CD1c-positive myeloid dendritic cell (primary cell): ENCODE measurements at regions not wholly inside any gene's neighbourhood (a gene's known extent, or its start where the extent isn't known, plus 50 kb on each side); places are given as distances from the start of the nearest gene placed in this dataset.
A peak's percentile ranks its signal among the peaks of the same experiment; 100 is the strongest.

Experiments
- DNase-seq: peaks from one replicate; pipeline ENCODE4 v3.0.0-alpha.2; 2016; ENCODE audit errors: extremely low spot score

DNA sequence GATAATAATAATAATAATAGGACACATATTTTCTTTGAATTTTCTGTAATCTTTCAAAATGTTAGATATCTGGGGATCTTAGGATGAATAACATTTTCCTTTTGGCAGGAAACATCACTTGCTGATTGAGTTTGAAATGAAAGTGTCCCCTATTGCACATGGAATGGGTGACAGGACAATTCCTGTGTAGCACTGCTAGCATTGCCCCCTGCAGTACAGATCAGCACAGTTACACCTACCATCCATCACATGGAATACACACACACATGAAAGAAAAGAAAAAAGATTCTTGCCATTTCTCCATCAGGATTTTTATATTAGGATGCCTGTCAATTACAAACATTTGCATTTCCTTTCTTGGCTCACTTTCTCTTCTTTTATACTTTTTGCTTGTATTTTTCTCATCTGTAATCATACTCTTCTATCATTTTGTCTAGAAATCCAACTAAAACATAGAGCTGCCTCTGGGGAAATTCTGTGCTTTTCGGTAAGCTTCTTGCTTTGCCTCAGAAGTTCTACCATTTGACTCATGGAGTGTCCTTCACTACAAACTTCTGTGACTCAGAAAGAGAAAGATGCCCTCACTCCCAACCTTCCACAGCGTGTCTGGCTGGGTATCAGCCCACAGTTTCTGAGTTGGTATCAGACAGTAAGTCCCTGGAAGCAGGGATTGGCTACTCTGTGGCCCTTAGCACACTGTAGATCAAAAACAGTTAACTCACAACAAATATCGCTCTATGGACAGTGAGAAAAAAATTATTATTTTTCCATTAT is 641.2 kb downstream of the PTPRC start:
- no peak for DNase-seq

DNA sequence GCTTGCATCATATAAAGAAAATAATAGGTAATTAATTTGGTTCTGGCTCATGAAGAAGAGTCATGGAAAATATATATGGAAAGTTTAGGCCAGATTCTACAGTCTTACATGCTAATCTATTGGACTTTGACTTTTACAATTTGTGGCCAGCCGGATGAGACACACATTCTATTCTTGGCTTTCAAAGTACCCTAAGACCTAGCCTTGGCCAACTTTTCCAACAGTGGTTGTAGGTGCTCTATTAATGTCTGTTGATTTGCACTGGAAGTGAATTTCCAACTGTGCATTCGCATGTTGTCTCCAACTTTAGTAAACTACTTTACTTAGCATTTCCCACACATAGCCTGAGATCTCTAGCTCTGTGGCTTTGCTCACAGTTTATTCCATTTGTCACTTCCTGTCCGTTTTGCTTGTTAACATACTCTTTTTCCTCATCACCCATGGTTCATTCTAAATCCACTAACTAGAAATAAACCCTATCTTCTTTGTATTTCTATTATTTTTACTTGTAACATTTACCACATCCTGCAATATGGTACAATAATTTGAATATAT is 644.0 kb downstream of the PTPRC start:
- no peak for DNase-seq

DNA sequence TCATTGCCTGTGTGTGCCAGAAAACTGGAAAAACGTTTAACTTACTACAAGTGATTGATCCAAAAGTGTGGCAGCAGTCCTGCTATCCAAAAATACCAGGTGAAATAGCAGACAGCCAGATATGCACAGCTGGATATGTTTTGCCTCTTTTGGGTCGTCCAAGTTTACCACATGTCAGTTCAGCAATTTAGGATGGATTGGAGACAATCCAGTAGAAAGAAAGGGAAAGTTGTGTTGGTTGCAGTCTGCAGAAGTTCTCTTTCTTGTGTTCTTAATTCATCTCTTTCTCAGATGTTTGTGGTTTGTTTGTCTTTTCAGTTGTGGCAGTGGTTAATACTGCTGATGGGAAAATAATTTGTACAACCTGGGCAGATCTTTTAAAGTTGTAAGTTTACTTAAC is 645.0 kb downstream of the PTPRC start:
- DNase-seq = no peak

DNA sequence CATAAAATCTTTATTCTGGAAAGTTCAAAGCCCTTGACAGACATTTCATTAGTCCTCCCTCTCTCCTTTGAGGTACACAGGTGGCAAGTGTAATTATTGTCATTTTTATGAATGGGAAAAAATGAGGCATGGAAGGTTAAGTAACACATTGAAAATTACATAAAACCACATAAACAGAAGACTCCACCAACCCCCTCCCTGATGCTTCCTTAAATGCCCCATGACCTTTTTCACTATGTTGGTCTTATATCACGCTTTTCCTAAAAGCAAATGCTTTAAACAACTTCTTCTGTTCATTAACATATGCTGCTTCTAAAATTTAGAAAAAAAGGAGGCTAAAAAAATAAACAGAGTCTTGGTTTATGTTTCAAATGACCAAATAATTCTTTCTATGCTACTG is 648.4 kb downstream of the PTPRC start:
- no peak for DNase-seq

DNA sequence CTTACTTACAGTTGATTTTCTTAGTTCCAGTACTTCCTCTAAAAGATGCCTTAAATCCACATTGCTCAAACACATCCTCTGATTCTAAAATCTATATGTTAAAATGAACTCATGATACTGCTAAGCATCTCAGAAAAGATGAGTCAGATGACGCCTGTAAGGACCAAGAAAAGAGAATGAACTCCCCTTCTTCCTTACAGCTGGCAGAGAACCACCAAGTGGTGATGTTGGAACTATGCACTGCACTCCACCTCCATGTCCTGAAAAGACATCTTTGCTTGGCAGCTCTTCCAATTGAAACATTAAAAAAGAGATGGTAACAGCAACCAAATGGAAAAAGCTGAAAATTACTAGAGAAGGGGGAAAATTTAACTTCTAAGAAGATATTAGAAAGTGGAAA is 648.8 kb downstream of the PTPRC start:
- DNase-seq = no peak

DNA sequence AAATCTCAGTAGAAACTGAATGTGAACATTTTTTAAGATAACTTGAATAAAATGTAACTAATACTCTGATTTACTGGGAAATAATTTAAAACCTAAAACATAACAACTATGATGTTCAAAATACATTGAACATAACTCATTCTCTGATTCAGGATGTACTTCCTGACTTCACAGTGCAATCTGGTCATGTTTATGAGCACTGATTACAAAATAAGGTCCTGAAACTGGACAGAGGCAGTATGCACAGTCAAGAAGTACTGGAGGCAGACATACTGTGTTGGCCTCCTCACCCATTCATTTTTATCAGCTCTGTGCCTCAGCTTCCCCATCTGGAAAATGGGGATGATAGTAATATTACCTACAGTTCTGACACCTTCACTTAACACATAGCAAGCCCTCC is 651.3 kb downstream of the PTPRC start:
- no peak for DNase-seq

DNA sequence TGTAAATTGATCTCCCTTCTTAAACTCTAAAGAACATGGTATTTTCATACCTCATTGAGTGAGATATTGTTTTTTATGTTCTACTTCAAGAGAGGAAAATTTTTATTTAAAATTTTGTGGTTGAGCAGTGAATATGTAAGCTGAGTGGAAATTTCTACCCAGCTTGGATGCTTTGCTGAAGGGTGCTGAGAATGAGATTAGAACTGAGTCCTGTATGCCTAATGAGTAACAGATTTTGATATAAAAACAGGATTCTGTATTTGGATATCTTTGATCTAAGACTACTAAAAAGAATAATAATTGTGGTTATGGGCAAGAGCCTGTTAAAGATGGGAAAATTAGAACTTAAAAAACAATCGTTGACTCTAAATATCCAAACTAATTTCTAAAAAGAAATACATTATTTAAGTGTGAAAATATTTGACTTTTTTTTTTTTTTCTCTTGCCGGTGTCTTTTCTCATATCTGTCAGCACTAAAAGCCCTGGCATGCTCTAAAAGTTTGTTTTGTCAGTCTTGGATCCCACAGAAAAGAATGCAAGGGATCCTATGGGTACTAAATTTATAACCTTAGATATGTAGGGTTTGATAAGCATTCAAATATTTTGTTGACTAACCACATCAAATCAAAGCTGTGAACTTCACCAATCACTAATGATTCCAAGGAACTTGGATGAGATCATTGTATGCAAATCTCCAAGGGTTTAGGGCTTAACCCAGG is 652.3 kb downstream of the PTPRC start:
- no peak for DNase-seq

DNA sequence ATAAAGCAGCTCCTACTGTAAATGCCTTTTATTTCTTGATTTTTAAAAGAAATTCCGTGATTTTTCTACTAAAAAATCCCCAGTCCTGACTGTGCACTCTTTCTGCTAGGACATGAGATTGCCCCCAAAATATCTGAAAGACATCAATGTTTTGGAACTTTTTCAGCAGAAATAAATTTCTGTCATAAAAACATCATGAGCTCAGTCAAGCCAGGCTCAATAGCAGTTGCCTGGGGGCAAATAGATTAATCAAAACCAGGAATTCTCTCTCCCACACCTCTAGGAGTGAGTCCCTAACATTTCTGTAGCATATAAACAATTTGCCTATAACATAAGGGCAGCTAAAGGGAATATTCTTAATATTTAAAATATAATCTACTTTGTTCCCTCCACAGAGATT is 654.1 kb downstream of the PTPRC start:
- no peak for DNase-seq

DNA sequence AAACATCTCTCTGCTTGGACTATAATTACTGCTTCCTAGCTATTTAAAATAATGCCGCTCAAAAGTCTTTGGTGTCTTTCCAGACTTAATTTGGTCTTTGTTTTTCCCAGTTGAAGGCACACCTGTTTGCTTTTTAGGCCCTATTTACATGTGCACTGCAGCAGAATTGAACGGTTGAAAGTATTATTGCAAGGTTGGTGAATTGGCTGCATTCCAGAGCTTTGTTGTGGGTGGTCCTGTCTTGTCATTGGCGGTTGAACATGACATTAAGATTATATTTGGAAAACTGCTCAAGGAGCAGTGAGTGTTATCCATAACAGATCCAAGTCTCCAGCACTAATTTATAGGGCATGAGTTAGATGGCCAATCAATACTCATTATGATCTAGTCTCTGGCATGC is 656.3 kb downstream of the PTPRC start:
- no peak for DNase-seq

DNA sequence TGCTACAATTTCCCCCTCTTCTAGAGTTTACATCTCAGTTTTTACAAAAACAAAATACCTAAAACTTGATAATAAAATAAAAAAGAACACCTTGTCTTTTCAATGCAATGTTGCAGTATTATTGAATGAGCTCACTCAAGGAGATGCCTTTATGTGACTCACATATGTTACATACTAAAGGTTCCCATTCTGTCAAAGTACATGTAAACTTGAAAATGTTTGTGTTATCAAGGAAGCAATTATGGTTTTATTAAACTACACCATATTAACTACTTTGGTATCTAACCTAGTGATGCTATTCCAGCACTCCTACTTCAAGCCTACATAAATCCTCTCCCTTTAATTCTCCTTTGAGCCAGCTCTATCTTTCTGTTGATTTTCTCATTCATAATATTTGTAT is 658.3 kb downstream of the PTPRC start:
- DNase-seq = no peak

DNA sequence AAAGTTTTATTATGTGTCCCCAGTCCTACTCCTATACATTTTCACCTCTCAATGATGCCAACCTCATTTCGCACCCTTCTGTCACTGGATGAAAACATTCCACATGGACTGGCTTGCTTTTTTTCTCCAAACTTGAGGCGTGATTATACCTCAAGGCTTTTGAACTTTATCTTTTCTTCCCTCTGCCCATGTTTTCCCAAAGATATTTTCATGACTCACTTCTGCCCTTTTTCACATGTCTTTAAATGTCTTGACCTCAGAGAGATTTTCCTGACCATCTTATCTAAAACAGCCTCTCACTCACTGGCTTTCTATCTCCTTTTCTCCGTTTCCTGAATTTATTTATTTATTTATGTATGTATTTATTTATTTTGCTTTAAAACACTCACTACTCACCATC is 659.0 kb downstream of the PTPRC start:
- DNase-seq = no peak

DNA sequence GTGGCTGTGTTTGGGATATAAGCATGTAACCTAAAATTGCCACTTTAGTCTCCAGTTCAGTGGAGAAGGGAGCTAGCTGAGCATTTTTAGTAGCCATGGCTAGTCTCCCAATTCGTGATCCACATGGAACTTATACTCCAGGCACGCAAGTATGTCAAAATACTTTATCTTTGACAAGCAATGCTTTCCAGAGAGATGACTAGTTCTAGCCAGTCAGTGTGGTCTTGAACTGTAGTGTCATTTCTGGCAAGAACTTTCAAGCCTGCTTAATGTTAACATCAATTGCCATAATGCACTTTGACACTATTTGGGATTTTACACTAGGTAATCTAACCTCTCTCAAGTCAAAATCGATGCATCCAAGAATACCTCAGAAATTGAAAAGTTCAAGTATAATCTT is 660.0 kb downstream of the PTPRC start:
- DNase-seq = no peak

DNA sequence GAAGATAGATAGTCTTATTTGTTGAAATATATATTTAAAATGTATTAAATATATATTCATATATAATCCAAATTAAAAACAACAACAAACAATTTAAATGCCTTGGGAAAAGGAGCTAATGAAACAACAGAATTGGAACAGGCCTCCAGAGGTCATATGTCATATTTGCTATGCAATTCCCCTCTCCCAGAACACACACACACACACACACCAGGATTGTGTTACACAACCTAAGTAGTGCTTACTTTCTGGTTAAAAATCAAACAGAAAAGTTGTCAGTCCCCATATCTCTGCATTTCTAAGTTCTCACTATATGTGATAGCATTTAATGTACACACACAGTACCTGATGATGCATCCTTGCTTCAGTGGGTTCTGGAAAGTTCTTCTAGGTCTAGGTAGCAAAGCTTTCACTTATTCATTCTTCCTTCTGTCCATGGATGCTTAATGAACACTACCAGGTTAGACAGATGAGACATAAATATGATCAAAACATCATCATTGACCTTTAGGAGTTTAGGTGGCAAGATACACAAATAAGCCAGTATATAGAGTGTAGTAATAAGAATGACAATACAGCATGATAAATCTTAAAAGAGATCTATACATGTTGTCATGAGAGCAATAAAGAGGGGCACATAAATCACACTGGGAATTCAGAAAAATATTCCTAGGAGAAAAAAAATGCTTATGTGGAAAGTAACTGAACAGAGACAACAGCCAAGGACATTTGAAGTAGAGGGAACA is 662.8 kb downstream of the PTPRC start:
- DNase-seq = no peak

DNA sequence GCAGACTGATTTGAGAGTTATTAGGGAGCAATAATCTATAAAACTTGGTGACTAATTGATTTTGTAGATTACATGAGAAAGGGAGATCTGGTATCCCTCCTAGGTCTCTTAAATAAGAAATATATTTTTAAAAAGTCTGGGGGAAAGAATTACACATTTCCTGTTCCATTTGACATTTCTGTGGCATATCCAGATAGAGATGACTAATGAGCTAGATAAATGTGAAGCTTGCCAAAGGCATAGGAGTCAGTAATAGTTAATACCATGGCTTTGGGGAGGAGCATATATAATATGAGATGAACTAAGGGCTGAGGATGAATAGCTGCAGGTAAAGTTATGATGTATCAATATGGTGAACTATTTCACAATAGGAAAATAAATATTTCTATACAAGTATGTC is 663.7 kb downstream of the PTPRC start:
- no peak for DNase-seq

DNA sequence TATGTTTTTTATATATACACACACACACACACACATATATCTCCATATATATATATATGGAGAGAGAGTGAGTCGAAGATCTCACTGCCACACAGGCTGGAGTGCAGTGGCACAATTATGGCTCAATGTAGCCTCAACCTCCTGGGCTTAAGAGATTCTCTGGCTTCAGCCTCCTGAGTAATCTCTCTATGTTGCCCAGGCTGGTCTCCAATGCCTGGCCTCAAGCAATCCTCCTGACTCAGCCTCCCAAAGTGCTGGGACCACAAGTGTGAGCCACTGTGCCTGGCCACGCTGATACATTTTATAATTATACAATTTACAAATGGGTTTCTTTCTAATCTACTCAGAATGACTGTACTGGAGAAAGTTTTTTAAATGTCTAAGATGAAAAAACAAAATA is 664.2 kb downstream of the PTPRC start:
- DNase-seq = no peak

DNA sequence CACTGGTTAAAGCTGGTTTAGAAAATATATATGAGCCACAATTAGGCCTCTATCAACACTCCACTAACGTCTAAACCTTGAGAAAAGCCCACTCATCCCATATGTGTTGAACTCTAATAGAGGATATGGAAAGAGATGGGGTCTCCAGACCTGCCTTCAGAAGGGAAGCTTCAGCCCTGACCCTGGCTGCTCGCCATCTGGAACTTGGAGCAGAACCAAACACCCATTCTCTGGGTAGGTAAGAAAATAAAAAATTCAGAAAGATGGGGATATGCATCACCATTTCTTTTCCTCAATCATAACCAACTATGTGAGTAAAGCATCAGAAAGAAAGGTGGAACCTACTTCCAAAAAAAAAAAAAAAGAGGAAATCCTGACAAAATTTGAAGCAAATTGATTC is 666.2 kb downstream of the PTPRC start:
- no peak for DNase-seq

DNA sequence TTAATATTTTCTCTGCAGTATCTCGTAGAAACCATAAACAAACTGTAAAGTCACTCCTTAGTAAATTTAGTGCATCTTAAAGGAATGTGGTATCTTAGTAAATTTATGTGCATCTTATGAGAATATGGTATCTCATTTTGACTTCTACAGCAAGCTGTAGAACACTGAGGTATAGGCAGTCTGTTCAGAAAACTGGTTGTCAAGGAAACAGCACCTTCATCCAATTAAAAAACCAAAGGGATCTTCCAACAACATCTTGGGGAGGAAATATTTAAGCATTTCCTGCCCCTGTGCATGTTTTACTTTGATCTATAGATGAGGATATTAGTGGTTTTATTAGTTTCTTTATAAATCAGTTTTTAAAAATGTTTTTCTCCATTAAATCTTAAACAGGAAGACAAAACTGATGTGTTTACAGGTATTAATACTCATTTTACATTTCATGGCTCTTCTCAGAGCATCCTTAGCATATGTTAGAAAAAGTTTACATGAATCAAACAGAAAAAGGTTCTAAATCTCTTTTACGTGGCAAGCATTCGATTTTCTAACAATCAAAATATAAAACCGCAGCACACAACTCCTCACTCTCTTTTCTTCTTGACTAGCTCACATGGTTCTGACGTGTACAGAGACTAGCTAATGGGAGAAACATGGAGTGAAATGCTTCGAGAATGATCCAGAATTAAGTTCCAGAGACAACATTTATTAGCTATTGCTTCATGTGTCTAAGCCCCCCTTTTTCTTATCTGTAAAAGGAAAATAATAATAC is 668.8 kb downstream of the PTPRC start:
- no peak for DNase-seq

DNA sequence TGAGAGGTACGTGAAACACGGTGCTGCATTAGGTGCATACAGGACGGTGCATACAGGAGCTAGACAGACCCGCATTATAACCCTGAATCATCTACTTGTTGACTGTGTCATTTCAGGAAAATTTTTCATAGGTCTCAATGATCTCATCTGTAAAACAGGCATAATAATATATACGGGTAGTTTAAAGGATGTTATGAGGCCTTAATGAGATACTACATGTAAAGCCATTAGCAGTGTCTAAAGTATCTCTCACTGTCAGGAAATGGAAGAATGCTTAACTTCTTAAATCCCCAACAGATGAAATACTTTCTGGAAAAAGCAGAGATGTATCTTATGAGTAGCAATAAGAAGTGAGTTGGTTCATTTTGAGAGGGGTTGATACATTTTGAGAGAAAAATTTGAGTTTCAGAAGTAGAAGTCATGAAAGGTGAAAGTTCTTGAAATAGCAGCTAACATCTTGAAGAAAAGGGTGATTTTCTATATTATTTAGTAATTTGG is 669.6 kb downstream of the PTPRC start:
- no peak for DNase-seq

DNA sequence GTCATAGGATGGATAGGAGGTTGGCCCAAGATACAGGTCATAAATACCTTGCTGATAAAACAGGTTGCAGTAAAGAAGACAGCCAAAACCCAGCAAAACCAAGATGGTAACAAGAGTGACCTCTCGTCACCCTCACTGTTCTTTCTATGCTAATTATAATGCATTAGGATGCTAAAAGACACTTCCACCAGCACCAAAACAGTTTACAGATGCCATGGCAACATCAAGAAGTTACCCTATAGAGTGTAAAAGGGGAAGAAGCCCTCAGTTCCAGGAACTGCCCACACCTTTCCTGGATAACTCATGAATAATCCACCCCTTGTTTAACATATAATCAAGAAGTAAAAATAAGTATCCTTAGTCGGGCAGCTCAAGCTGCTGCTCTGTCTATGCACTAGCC is 671.9 kb downstream of the PTPRC start:
- DNase-seq = peak; percentile 58

DNA sequence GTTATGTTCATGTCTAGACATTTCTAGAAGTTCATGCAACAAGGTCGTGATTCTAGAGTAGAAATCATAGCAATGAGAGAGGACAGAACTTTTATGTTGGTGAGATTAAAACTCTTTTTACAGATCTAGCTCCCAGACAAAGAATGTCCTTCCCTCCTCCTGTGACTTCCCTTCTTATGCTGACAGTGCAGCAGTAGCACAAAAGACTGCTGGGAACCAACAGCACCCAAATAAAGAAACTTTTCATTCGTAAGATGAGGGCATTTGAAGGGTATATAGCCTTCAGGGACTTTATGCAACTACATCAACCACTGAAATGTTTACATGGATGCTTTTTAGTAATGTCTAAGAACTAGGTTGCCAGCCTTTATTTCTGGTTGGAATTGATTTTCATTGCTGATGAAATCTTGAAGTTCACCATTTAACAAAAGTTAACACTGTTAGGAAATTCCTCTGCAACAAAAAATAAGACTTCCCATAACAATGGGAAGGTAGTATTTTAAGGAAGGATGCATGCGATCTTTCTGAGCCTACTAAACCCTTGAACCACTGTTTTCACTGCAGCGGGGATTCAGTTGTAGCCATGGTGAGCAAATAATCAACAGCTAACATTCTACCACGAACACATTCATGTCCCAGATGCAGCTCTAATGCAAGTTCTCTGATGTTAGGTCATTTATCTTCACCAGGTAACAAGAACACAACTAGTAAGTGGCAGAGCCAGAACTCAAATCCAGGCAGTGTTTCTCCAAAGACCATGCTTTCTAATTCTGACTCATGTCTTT is 672.8 kb downstream of the PTPRC start:
- DNase-seq = no peak

DNA sequence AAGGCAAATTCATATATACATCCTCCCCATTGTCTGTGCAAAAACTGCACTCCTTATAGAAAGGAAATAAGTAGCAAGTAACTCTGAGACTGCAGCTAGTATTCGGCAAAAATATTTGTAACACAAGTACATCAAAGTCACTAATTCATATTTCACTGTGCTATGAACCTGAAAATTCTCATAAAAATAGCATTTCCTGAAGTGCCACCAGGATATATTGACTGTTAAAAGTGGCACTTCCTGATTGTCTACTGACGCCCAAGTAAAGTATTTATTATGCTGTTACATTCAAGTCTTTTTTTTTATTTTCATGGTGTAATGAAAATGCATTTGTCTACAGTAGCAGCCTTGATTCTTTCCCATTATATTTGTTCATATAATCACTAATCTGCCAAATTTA is 673.8 kb downstream of the PTPRC start:
- DNase-seq = no peak
